SK-N-SH (cell line): ENCODE measurements at regions not wholly inside any gene's neighbourhood (a gene's known extent, or its start where the extent isn't known, plus 50 kb on each side); places are given as distances from the start of the nearest gene placed in this dataset.

Experiments
- CTCF ChIP-seq: fragments of 200-600 bp; sonication (generic); IDR thresholded peaks from 2 replicates; pipeline ENCODE4 v1.6.1; 2017; ENCODE audit warnings: antibody characterized with exemption, mild to moderate bottlenecking, moderate library complexity
- EZH2phosphoT487 ChIP-seq: fragments of 200-600 bp; sonication (generic); IDR thresholded peaks from 2 replicates; pipeline ENCODE4 v1.6.1; 2017; ENCODE audit warnings: low read depth, mixed run types, mild to moderate bottlenecking, antibody characterized with exemption, moderate library complexity, borderline replicate concordance
- RXRA ChIP-seq: IDR thresholded peaks from 2 replicates; pipeline ENCODE4 v1.4.0; 2012; ENCODE audit warnings: low read depth, mild to moderate bottlenecking, borderline replicate concordance
- SIN3A ChIP-seq: IDR thresholded peaks from 2 replicates; pipeline ENCODE4 v1.6.1; 2012; ENCODE audit warnings: low read depth, mild to moderate bottlenecking, low read length, moderate library complexity, borderline replicate concordance
- TF ChIP-seq, protein P1 (sequence below): IDR thresholded peaks from 2 replicates; pipeline ENCODE4 v1.6.1; 2012; ENCODE audit warnings: mild to moderate bottlenecking, low read depth, low read length, moderate library complexity
- TF ChIP-seq, protein P2 (sequence below): IDR thresholded peaks from 2 replicates; pipeline ENCODE4 v1.4.0; 2012; ENCODE audit warnings: low read depth, borderline replicate concordance

DNA sequence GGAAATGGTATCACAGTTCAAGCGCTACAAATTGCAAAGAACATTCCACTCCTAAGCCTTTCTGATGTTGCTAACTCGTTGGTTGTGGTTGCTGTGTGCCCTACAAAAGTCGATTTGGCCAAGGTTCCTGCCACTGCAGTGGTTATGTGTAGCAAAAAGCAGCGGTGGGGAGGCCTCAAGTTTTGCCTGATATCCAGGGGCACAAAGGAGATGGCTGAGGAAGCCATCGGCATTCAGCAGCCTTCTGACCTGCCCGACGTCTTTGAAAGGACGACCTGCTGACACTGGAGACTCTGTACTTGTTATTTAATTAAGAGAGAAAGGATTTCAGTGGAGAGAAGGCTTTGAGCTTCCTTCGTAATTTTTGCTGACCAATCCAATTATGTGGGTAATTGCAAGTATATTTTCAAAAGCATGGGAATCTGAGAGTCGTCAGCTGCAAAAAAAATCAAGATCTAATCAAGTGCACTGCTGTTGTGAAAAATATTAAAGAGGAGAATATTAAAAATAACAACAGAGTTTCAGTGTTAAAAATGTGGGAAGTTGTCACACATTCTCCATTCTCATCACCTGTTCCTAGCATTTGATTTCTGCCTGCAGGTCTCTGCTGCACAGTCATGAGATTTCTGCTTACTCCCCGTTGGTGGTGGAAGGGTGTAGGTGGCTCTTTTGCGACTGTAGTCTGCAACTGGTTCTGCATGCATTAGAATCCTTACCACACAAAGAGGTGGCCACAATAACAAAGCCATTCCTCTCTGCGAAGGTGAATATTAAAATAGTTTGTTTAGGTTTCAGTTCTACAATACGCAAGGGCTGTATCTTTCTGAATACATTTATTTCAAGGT lies 319.2 kb downstream of the IRX2 start:
- TF ChIP-seq CTCF (no peak), SIN3A (no peak), EZH2phosphoT487 (no peak), RXRA (no peak)
- TF ChIP-seq, protein P1, sequence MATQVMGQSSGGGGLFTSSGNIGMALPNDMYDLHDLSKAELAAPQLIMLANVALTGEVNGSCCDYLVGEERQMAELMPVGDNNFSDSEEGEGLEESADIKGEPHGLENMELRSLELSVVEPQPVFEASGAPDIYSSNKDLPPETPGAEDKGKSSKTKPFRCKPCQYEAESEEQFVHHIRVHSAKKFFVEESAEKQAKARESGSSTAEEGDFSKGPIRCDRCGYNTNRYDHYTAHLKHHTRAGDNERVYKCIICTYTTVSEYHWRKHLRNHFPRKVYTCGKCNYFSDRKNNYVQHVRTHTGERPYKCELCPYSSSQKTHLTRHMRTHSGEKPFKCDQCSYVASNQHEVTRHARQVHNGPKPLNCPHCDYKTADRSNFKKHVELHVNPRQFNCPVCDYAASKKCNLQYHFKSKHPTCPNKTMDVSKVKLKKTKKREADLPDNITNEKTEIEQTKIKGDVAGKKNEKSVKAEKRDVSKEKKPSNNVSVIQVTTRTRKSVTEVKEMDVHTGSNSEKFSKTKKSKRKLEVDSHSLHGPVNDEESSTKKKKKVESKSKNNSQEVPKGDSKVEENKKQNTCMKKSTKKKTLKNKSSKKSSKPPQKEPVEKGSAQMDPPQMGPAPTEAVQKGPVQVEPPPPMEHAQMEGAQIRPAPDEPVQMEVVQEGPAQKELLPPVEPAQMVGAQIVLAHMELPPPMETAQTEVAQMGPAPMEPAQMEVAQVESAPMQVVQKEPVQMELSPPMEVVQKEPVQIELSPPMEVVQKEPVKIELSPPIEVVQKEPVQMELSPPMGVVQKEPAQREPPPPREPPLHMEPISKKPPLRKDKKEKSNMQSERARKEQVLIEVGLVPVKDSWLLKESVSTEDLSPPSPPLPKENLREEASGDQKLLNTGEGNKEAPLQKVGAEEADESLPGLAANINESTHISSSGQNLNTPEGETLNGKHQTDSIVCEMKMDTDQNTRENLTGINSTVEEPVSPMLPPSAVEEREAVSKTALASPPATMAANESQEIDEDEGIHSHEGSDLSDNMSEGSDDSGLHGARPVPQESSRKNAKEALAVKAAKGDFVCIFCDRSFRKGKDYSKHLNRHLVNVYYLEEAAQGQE = no peak
- TF ChIP-seq, protein P2, sequence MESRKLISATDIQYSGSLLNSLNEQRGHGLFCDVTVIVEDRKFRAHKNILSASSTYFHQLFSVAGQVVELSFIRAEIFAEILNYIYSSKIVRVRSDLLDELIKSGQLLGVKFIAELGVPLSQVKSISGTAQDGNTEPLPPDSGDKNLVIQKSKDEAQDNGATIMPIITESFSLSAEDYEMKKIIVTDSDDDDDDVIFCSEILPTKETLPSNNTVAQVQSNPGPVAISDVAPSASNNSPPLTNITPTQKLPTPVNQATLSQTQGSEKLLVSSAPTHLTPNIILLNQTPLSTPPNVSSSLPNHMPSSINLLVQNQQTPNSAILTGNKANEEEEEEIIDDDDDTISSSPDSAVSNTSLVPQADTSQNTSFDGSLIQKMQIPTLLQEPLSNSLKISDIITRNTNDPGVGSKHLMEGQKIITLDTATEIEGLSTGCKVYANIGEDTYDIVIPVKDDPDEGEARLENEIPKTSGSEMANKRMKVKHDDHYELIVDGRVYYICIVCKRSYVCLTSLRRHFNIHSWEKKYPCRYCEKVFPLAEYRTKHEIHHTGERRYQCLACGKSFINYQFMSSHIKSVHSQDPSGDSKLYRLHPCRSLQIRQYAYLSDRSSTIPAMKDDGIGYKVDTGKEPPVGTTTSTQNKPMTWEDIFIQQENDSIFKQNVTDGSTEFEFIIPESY = no peak
